Ovary (tissue), 3 donors: ENCODE measurements at regions not wholly inside any gene's neighbourhood (a gene's known extent, or its start where the extent isn't known, plus 50 kb on each side); places are given as distances from the start of the nearest gene placed in this dataset.
"Not testable (repeated sequence)": the region's sequence is repeated elsewhere in the genome, so short reads cannot be mapped to it uniquely, and the experiment has no call there.

Experiments used
- EP300 ChIP-seq: sonication (generic); formaldehyde crosslinking; IDR thresholded peaks from one replicate; pipeline ENCODE4 v1.6.1; 2017; ENCODE audit warnings: antibody characterized with exemption
- POLR2A ChIP-seq: fragments of 450-650 bp; IDR thresholded peaks from one replicate; pipeline ENCODE4 v1.6.1; 2017; ENCODE audit warnings: antibody characterized with exemption, mild to moderate bottlenecking, moderate library complexity
- TF ChIP-seq, protein P1 (sequence below), 3 donors: fragments of 450-650 bp in 2 of 3; fragments of 200-600 bp in 1 of 3; IDR thresholded peaks; one replicate each; pipeline versions ENCODE4 v1.5.1 to v1.8.0; 2016 to 2022; ENCODE audit warnings: antibody characterized with exemption in 3 of 3, mild to moderate bottlenecking in 1 of 3
- donor health status: DM: no; HTN: no; CAD: no.

DNA sequence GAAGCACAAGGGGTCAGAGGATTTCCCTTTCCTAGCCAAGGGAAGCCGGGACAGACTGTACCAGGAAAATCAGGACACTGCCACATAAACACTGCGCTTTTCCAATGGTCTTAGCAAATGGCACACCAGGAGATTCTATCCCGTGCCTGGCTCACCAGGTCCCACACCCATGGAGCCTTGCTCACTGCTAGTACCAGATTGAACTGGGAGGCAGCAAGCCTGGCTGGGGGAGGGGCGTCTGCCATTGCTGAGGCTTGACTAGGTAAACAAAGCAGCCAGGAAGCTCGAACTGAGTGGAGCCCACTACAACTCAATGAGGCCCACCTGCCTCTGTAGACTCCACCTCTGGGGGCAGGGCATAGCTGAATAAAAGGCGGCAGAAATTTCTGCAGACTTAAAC, 511.8 kb upstream of the PRR20A start:
- TF ChIP-seq, protein P1, sequence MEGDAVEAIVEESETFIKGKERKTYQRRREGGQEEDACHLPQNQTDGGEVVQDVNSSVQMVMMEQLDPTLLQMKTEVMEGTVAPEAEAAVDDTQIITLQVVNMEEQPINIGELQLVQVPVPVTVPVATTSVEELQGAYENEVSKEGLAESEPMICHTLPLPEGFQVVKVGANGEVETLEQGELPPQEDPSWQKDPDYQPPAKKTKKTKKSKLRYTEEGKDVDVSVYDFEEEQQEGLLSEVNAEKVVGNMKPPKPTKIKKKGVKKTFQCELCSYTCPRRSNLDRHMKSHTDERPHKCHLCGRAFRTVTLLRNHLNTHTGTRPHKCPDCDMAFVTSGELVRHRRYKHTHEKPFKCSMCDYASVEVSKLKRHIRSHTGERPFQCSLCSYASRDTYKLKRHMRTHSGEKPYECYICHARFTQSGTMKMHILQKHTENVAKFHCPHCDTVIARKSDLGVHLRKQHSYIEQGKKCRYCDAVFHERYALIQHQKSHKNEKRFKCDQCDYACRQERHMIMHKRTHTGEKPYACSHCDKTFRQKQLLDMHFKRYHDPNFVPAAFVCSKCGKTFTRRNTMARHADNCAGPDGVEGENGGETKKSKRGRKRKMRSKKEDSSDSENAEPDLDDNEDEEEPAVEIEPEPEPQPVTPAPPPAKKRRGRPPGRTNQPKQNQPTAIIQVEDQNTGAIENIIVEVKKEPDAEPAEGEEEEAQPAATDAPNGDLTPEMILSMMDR (IDR thresholded peaks at IDR 0.05): not testable (repeated sequence)
- TF ChIP-seq POLR2A, EP300: not testable (repeated sequence)
